Astrocyte (in vitro differentiated cells and primary cell): ENCODE measurements at regions not wholly inside any gene's neighbourhood (a gene's known extent, or its start where the extent isn't known, plus 50 kb on each side); places are given as distances from the start of the nearest gene placed in this dataset.

Experiments
- DNase-seq: peaks from one replicate; pipeline ENCODE4 v3.0.0-alpha.2; 2010; ENCODE audit warnings: low read depth
- FAIRE-seq: peaks from 2 replicates; lab custom pipeline; 2011; peaks lifted over from hg19 to GRCh38; lab: Jason Lieb, UNC
- H2AFZ ChIP-seq: 2 replicates; pipeline ENCODE4 v1.6.0; 2012; ENCODE audit warnings: low read depth, low read length, inconsistent platforms
- H3K27ac ChIP-seq: 2 replicates; pipeline ENCODE4 v1.5.1; 2011; ENCODE audit warnings: low read depth, low read length, inconsistent platforms
- H3K27me3 ChIP-seq: 2 replicates; pipeline ENCODE4 v1.6.0; 2011; ENCODE audit warnings: low read length, inconsistent platforms; ENCODE audit not compliant: insufficient read depth
- H3K36me3 ChIP-seq: 2 replicates; pipeline ENCODE4 v1.5.1; 2011; ENCODE audit warnings: low read length, inconsistent platforms; ENCODE audit not compliant: insufficient read depth
- H3K4me1 ChIP-seq: 2 replicates; pipeline ENCODE4 v1.5.1; 2011; ENCODE audit warnings: low read length, inconsistent platforms; ENCODE audit not compliant: insufficient read depth
- H3K4me2 ChIP-seq: 2 replicates; pipeline ENCODE4 v1.6.0; 2012; ENCODE audit warnings: low read length, inconsistent platforms
- H3K4me3 ChIP-seq: 2 replicates; pipeline ENCODE4 v1.5.1; 2011; ENCODE audit warnings: low read depth, mild to moderate bottlenecking, low read length, inconsistent platforms; ENCODE audit not compliant: insufficient read depth
- H3K79me2 ChIP-seq: 2 replicates; pipeline ENCODE4 v1.6.0; 2012; ENCODE audit warnings: mild to moderate bottlenecking, low read length, inconsistent platforms; ENCODE audit not compliant: insufficient read depth
- H3K9ac ChIP-seq: 2 replicates; pipeline ENCODE4 v1.6.0; 2012; ENCODE audit warnings: mild to moderate bottlenecking, low read length, inconsistent platforms
- H3K9me3 ChIP-seq: 2 replicates; pipeline ENCODE4 v1.5.1; 2012; ENCODE audit warnings: low read depth, mild to moderate bottlenecking, low read length, inconsistent platforms; ENCODE audit not compliant: insufficient read depth
- H4K20me1 ChIP-seq: 2 replicates; pipeline ENCODE4 v1.6.0; 2012; ENCODE audit warnings: low read length, inconsistent platforms; ENCODE audit not compliant: insufficient read depth
- H3K27ac Mint-ChIP-seq: one replicate; pipeline ENCODE4 v1.8.0; 2021; ENCODE audit warnings: mild to moderate bottlenecking, mixed read lengths; ENCODE audit not compliant: unreplicated experiment
- H3K27me3 Mint-ChIP-seq: one replicate; pipeline ENCODE4 v1.8.0; 2021; ENCODE audit warnings: low read depth, mixed read lengths; ENCODE audit not compliant: unreplicated experiment
- H3K36me3 Mint-ChIP-seq: one replicate; pipeline ENCODE4 v1.8.0; 2021; ENCODE audit warnings: low read depth, mixed read lengths; ENCODE audit not compliant: unreplicated experiment
- H3K4me1 Mint-ChIP-seq: one replicate; pipeline ENCODE4 v1.8.0; 2021; ENCODE audit warnings: low read depth, mixed read lengths; ENCODE audit not compliant: unreplicated experiment
- H3K4me3 Mint-ChIP-seq: one replicate; pipeline ENCODE4 v1.8.0; 2021; ENCODE audit warnings: mild to moderate bottlenecking, moderate library complexity, mixed read lengths; ENCODE audit not compliant: unreplicated experiment
- H3K9me3 Mint-ChIP-seq: one replicate; pipeline ENCODE4 v1.8.0; 2021; ENCODE audit warnings: mild to moderate bottlenecking, mixed read lengths; ENCODE audit not compliant: unreplicated experiment
- EZH2 ChIP-seq: IDR thresholded peaks from 2 replicates; pipeline ENCODE4 v1.6.1; 2012; ENCODE audit warnings: mild to moderate bottlenecking, low read length, inconsistent platforms; ENCODE audit not compliant: insufficient read depth
- TF ChIP-seq, protein P1 (sequence below): IDR thresholded peaks from 2 replicates; pipeline ENCODE4 v1.5.1; 2011; ENCODE audit warnings: low read depth, mild to moderate bottlenecking, inconsistent platforms, low read length, moderate library complexity; ENCODE audit not compliant: insufficient read depth

GRCh38 chr6:22445946-22446345 lies 123.4 kb upstream of the HDGFL1 start:
- Mint-ChIP-seq H3K27me3 (no peaks in the 10 kb centered on the region), H3K36me3 (peaks cover 2% of the 10 kb centered on the region), H3K4me1 (peaks cover 19% of the 10 kb centered on the region), H3K9me3 (peaks cover 2% of the 10 kb centered on the region), H3K27ac (no peak overlapping the region), H3K4me3 (no peak overlapping the region)
- Histone ChIP-seq H3K27ac (no peak overlapping the region), H2AFZ (no peak overlapping the region), H3K4me1 (peaks cover 16% of the 10 kb centered on the region), H3K4me3 (no peak overlapping the region), H3K36me3 (no peaks in the 10 kb centered on the region), H4K20me1 (no peaks in the 10 kb centered on the region), H3K9me3 (no peaks in the 10 kb centered on the region), H3K79me2 (no peaks in the 10 kb centered on the region), H3K9ac (no peak overlapping the region), H3K27me3 (no peaks in the 10 kb centered on the region), H3K4me2 (no peak overlapping the region)
- no peak for TF ChIP-seq EZH2
- TF ChIP-seq, protein P1, sequence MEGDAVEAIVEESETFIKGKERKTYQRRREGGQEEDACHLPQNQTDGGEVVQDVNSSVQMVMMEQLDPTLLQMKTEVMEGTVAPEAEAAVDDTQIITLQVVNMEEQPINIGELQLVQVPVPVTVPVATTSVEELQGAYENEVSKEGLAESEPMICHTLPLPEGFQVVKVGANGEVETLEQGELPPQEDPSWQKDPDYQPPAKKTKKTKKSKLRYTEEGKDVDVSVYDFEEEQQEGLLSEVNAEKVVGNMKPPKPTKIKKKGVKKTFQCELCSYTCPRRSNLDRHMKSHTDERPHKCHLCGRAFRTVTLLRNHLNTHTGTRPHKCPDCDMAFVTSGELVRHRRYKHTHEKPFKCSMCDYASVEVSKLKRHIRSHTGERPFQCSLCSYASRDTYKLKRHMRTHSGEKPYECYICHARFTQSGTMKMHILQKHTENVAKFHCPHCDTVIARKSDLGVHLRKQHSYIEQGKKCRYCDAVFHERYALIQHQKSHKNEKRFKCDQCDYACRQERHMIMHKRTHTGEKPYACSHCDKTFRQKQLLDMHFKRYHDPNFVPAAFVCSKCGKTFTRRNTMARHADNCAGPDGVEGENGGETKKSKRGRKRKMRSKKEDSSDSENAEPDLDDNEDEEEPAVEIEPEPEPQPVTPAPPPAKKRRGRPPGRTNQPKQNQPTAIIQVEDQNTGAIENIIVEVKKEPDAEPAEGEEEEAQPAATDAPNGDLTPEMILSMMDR = no peak
- no peak for FAIRE-seq
- DNase-seq = no peak

- Histone ChIP-seq H3K27ac (peak overlapping the region; percentile 32), H3K4me1 (peaks cover 19% of the 10 kb centered on the region), H3K9me3 (no peaks in the 10 kb centered on the region), H3K36me3 (no peaks in the 10 kb centered on the region), H3K4me2 (no peak overlapping the region), H2AFZ (peak overlapping the region; percentile 32), H3K9ac (no peak overlapping the region), H3K79me2 (no peaks in the 10 kb centered on the region), H3K4me3 (no peak overlapping the region), H4K20me1 (no peaks in the 10 kb centered on the region), H3K27me3 (no peaks in the 10 kb centered on the region)
- Mint-ChIP-seq H3K27me3 (no peaks in the 10 kb centered on the region), H3K4me3 (no peak overlapping the region), H3K27ac (no peak overlapping the region), H3K36me3 (no peaks in the 10 kb centered on the region), H3K9me3 (peaks cover 2% of the 10 kb centered on the region), H3K4me1 (peaks cover 21% of the 10 kb centered on the region)
- TF ChIP-seq EZH2 = no peak
- TF ChIP-seq, protein P1 = no peak
- no peak for DNase-seq
- no peak for FAIRE-seq
Measured at GRCh38 chr6:22447249-22448196, 121.8 kb upstream of the HDGFL1 start.

- peaks cover 2% of the 10 kb centered on the region for H3K9me3 Mint-ChIP-seq
- Histone ChIP-seq H3K4me3 (peak overlapping the region; percentile 13), H3K9me3 (no peaks in the 10 kb centered on the region), H3K27me3 (no peaks in the 10 kb centered on the region), H4K20me1 (no peaks in the 10 kb centered on the region), H3K36me3 (no peaks in the 10 kb centered on the region), H3K79me2 (no peaks in the 10 kb centered on the region), H2AFZ (peak overlapping the region; percentile 32), H3K4me2 (peak overlapping the region; percentile 52), H3K27ac (peak overlapping the region; percentile 32), H3K4me1 (peaks cover 19% of the 10 kb centered on the region), H3K9ac (no peak overlapping the region)
- H3K4me3 Mint-ChIP-seq = no peak overlapping the region
- DNase-seq (peak; percentile 91), FAIRE-seq (no peak)
- TF ChIP-seq EZH2 = no peak
- TF ChIP-seq, protein P1 = no peak
- H3K27ac Mint-ChIP-seq = peak overlapping the region; percentile 59
- no peaks in the 10 kb centered on the region for H3K36me3 Mint-ChIP-seq
- peaks cover 16% of the 10 kb centered on the region for H3K4me1 Mint-ChIP-seq
- no peaks in the 10 kb centered on the region for H3K27me3 Mint-ChIP-seq
Measured at GRCh38 chr6:22448291-22448711, 121.1 kb upstream of the HDGFL1 start.
